ENCODE measurements at regions not wholly inside any gene's neighbourhood (a gene's known extent, or its start where the extent isn't known, plus 50 kb on each side); places are given as distances from the start of the nearest gene placed in this dataset.

DNA sequence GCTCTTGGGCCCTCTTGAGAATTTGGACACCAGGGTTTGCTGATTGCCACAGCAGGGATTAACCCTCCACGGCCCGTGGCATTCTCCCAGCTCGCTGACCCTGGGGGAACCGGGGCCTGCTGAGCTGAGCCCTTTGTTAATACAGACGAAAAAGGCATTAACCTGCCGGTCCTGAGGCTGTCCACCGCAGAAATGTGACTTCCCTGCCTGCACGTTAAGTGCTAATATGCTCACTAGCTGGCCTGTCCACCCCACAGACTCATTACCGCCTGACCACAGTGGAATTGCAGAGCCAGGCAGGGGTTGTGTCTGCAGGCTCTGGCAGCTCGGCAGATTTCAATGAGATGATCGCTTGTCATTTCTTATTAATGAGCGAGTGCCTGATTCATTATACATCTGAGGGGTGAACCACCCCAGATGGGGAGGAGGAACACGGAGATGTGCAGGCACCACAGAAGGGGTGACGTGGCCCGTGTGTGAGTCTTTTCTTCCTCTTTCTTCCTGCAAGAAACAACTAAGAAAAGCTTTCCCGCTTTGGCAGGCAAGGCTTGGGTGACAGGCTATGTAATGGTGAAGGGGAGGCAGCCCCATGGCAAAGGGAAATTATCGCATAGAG is 126.0 kb downstream of the GLI2 start:
- no peak overlapping the region for H3K27ac ChIP-seq

DNA sequence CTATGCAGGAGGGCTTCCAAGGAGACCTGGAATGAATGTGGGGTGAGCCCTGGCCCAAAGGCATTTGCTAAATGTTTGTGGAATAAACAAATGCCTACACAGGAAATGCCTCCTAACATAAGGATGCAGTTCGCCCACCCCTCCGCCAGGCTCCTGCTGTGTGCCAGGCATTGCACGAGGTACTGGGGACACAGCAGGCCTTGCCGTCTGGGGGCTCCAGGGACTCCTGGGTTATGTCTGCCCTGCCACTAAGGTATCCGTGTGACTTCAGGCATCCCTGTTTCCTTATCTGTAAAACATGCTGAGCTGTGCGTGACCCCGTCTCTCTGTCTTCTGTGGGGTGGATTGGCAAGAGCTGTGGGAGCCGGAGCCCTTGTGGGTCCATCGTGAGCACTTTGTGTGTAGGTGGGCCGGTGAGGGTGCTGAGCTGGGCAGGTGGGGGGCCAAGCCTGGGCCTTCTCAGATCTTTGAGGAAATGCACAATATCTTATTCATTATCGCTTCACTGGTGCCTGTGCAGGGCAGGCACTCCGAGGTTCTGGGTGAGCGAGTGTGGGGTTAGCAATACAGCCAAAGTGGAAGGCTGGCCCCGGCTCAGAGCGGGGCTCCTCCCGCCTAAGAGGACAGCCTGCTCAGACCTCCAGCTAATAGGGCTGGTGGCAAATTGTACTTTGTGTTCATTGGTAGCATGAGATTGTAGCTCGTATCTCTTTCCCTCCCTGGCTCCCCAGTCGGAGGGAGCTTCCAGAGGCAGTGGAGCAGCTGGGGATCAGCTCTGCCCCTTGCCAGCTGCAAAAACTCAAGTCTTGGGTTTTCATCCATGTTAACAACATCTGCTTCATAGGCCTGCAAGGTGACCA is 126.8 kb downstream of the GLI2 start:
- no peaks in the 10 kb centered on the region for H3K9me3 ChIP-seq
- TF ChIP-seq, protein P1, sequence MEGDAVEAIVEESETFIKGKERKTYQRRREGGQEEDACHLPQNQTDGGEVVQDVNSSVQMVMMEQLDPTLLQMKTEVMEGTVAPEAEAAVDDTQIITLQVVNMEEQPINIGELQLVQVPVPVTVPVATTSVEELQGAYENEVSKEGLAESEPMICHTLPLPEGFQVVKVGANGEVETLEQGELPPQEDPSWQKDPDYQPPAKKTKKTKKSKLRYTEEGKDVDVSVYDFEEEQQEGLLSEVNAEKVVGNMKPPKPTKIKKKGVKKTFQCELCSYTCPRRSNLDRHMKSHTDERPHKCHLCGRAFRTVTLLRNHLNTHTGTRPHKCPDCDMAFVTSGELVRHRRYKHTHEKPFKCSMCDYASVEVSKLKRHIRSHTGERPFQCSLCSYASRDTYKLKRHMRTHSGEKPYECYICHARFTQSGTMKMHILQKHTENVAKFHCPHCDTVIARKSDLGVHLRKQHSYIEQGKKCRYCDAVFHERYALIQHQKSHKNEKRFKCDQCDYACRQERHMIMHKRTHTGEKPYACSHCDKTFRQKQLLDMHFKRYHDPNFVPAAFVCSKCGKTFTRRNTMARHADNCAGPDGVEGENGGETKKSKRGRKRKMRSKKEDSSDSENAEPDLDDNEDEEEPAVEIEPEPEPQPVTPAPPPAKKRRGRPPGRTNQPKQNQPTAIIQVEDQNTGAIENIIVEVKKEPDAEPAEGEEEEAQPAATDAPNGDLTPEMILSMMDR (IDR thresholded peaks at IDR 0.05) = no peak
- no peak overlapping the region for H3K27ac ChIP-seq
- H3K4me3 ChIP-seq (ENCODE audit: low read depth in 1 of 2, low read length in 1 of 2) = no peak overlapping the region
- no peaks in the 10 kb centered on the region for H3K4me1 ChIP-seq (ENCODE audit: control insufficient read depth in 1 of 2, insufficient read depth in 1 of 2, low read depth in 1 of 2, low read length in 1 of 2)
- H3K27me3 ChIP-seq = peaks cover 24% of the 10 kb centered on the region
- H3K36me3 ChIP-seq = no peaks in the 10 kb centered on the region

More for the DNA sequence above, 126.0 kb downstream of the GLI2 start:
- H3K4me1 ChIP-seq (ENCODE audit: control insufficient read depth in 1 of 2, insufficient read depth in 1 of 2, low read depth in 1 of 2, low read length in 1 of 2) = no peaks in the 10 kb centered on the region
- TF ChIP-seq, protein P1 (IDR thresholded peaks at IDR 0.05) = no peak
- H3K9me3 ChIP-seq = no peaks in the 10 kb centered on the region
- no peak overlapping the region for H3K4me3 ChIP-seq (ENCODE audit: low read depth in 1 of 2, low read length in 1 of 2)
- H3K27me3 ChIP-seq = peaks cover 17% of the 10 kb centered on the region
- no peaks in the 10 kb centered on the region for H3K36me3 ChIP-seq

DNA sequence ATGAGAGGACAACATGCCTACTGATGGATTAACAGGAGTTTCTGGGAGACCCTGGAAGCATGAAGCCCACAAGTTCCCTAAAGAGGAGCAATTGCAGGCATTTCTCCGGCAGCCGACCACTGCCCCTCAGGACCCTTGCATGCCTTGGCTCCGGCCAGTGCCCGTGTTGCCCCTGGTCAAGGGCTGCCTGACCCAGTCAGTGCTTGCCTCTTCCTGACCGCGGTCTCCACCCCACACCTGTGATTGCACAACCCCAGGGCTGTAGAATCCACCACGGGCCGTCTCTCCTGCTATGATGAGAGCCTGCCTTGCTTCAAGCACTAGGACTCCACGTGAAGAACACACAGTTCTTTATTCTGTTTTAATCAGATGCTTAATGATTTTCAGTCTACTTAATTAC is 127.5 kb downstream of the GLI2 start:
- H3K9me3 ChIP-seq = no peaks in the 10 kb centered on the region
- no peaks in the 10 kb centered on the region for H3K36me3 ChIP-seq
- no peak overlapping the region for H3K27ac ChIP-seq
- peaks cover 31% of the 10 kb centered on the region for H3K27me3 ChIP-seq
- TF ChIP-seq, protein P1 (IDR thresholded peaks at IDR 0.05) = no peak
- H3K4me1 ChIP-seq (ENCODE audit: control insufficient read depth in 1 of 2, insufficient read depth in 1 of 2, low read depth in 1 of 2, low read length in 1 of 2) = no peaks in the 10 kb centered on the region
- no peak overlapping the region for H3K4me3 ChIP-seq (ENCODE audit: low read depth in 1 of 2, low read length in 1 of 2)

DNA sequence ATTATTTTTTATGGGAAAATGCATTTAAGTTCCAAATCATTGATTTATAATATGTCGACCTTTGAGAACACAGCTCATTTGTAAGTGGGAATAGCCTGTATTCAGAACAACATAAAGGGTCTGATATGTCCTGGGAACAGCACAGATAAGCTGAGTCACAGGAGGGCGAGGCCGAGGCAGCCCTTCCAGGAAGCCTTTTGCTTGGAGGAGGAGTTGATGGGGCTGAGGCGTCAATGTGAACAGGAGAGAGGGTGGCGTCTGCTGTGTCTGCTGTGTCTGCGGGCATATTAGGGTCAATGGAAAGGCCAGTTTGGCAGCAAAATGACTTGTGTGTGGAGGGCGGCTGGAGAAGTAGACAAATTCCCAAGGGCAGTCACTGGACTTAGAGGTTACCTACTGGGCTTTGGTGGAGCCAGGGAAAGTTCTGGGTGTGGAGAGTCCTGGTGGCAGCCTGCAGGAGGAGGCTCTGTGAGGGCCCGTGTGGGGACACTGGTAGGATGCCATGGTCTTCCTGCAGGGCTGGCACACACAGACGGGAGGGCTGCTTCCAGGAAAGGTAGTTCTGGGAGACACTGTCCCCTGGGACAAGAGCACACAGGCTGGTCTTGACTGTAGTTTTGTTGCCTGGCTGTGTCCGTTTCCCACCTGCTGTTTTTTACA is 128.1 kb downstream of the GLI2 start:
- Histone ChIP-seq H3K4me3 (ENCODE audit: low read depth in 1 of 2, low read length in 1 of 2) (no peak overlapping the region), H3K4me1 (ENCODE audit: control insufficient read depth in 1 of 2, insufficient read depth in 1 of 2, low read depth in 1 of 2, low read length in 1 of 2) (no peaks in the 10 kb centered on the region), H3K9me3 (no peaks in the 10 kb centered on the region), H3K27ac (no peak overlapping the region), H3K36me3 (no peaks in the 10 kb centered on the region), H3K27me3 (peaks cover 38% of the 10 kb centered on the region)
- TF ChIP-seq, protein P1 (IDR thresholded peaks at IDR 0.05) = no peak

DNA sequence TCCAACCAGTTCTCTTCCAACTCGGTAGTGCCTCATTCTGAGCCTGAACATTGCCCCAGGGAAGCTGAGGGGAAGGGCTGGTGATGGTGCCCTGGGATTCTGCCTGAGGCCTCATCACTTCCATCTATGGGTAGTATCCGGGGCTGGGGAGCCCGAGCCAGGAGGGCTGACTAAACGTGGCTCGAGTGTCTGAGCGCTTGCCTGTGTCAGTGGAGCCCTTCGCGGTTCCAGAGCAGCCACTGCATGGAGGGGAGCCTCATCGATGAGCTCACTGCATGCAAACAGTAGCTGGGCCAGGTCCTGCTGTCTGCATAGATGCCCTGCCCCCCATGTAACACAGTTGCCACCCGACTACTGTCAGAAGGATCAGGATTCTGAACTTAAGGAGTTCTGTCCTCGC is 129.3 kb downstream of the GLI2 start:
- Histone ChIP-seq H3K27ac (no peak overlapping the region), H3K9me3 (no peaks in the 10 kb centered on the region), H3K4me1 (ENCODE audit: control insufficient read depth in 1 of 2, insufficient read depth in 1 of 2, low read depth in 1 of 2, low read length in 1 of 2) (no peaks in the 10 kb centered on the region), H3K36me3 (no peaks in the 10 kb centered on the region), H3K4me3 (ENCODE audit: low read depth in 1 of 2, low read length in 1 of 2) (no peak overlapping the region), H3K27me3 (peaks cover 50% of the 10 kb centered on the region)
- TF ChIP-seq, protein P1 (IDR thresholded peaks at IDR 0.05) = no peak
